Smooth muscle cell (in vitro differentiated cells): ENCODE measurements at regions not wholly inside any gene's neighbourhood (a gene's known extent, or its start where the extent isn't known, plus 50 kb on each side); places are given as distances from the start of the nearest gene placed in this dataset.
A peak's percentile ranks its signal among the peaks of the same experiment; 100 is the strongest.

ENCODE experiments used
- DNase-seq: peaks from one replicate; lab custom pipeline; 2025; ENCODE audit not compliant: unreplicated experiment; lab: John Stamatoyannopoulos, UW
- H2AFZ ChIP-seq: fragments of 200-600 bp; sonication (generic); 2 replicates; pipeline ENCODE4 v1.6.0; 2016; ENCODE audit warnings: antibody characterized with exemption, low read depth, mild to moderate bottlenecking
- H3F3A ChIP-seq: fragments of 200-600 bp; sonication (generic); 2 replicates; pipeline ENCODE4 v1.6.0; 2017; ENCODE audit warnings: antibody characterized with exemption, low read depth
- H3K27ac ChIP-seq: fragments of 200-600 bp; sonication (generic); 2 replicates; pipeline ENCODE4 v1.5.1; 2016; ENCODE audit warnings: low read depth, mild to moderate bottlenecking
- H3K27me3 ChIP-seq: fragments of 200-600 bp; sonication (generic); 2 replicates; pipeline ENCODE4 v1.6.1; 2016; ENCODE audit warnings: low read depth, mild to moderate bottlenecking
- H3K36me3 ChIP-seq: fragments of 200-600 bp; sonication (generic); 2 replicates; pipeline ENCODE4 v1.5.1; 2016; ENCODE audit warnings: low read depth
- H3K4me1 ChIP-seq: fragments of 200-600 bp; sonication (generic); 2 replicates; pipeline ENCODE4 v1.5.1; 2016; ENCODE audit warnings: low read depth
- H3K4me2 ChIP-seq: fragments of 200-600 bp; sonication (generic); 2 replicates; pipeline ENCODE4 v1.6.0; 2016; ENCODE audit warnings: mild to moderate bottlenecking
- H3K4me3 ChIP-seq: fragments of 200-600 bp; sonication (generic); 2 replicates; pipeline ENCODE4 v1.5.1; 2016; ENCODE audit warnings: mild to moderate bottlenecking
- H3K79me2 ChIP-seq: fragments of 200-600 bp; sonication (generic); 2 replicates; pipeline ENCODE4 v1.6.0; 2016; ENCODE audit warnings: low read depth, mild to moderate bottlenecking
- H3K9ac ChIP-seq: fragments of 200-600 bp; sonication (generic); 2 replicates; pipeline ENCODE4 v1.6.0; 2016; ENCODE audit warnings: low read depth
- H3K9me3 ChIP-seq: fragments of 200-600 bp; sonication (generic); replicated peaks from 2 replicates; pipeline ENCODE4 v1.5.1; 2016; ENCODE audit warnings: low read depth
- H4K20me1 ChIP-seq: fragments of 200-600 bp; sonication (generic); 2 replicates; pipeline ENCODE4 v1.6.0; 2016; ENCODE audit warnings: low read depth
- WGBS: methylation state at CpG from one replicate; pipeline ENCODE4 v1.1.7; 2016; ENCODE audit warnings: low lambda C conversion rate; 5-methylcytosine and 5-hydroxymethylcytosine counted together
- TF ChIP-seq, protein P1 (sequence below): fragments of 200-600 bp; sonication (generic); IDR thresholded peaks from 2 replicates; pipeline ENCODE4 v1.5.1; 2017; ENCODE audit warnings: borderline replicate concordance, mild to moderate bottlenecking, antibody characterized with exemption; ENCODE audit not compliant: insufficient read depth, poor library complexity, severe bottlenecking

DNA sequence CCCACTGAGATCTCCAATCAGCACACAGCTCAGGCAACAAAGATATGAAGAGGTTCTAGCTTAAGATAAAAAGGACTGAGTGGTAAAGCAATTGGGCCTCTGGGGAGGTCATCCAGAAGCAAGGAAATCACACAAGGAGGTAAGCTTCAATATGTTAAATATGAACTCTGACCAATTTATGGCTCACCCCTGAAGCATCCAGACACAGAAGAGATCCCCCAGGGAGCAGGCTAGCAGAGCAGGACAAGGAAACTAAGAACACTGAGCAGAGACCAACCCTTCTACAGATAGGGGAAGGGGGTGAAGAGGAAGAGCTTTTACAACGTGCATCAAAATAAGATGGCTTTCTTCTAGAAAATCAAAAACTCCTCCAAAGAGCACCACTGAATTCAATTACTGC is 616.2 kb downstream of the DNAH5 start:
- no peak overlapping the region for H3K4me2 ChIP-seq
- H3K9ac ChIP-seq, result no peak overlapping the region
- H3K4me3 ChIP-seq, result no peak overlapping the region
- H3F3A ChIP-seq, result no peaks in the 10 kb centered on the region
- no peaks in the 10 kb centered on the region for H3K36me3 ChIP-seq
- DNase-seq, result no peak
- no peak overlapping the region for H3K27ac ChIP-seq
- H3K4me1 ChIP-seq, result no peaks in the 10 kb centered on the region
- H3K27me3 ChIP-seq, result no peaks in the 10 kb centered on the region
- H4K20me1 ChIP-seq, result no peaks in the 10 kb centered on the region
- H3K79me2 ChIP-seq, result no peaks in the 10 kb centered on the region
- TF ChIP-seq, protein P1, sequence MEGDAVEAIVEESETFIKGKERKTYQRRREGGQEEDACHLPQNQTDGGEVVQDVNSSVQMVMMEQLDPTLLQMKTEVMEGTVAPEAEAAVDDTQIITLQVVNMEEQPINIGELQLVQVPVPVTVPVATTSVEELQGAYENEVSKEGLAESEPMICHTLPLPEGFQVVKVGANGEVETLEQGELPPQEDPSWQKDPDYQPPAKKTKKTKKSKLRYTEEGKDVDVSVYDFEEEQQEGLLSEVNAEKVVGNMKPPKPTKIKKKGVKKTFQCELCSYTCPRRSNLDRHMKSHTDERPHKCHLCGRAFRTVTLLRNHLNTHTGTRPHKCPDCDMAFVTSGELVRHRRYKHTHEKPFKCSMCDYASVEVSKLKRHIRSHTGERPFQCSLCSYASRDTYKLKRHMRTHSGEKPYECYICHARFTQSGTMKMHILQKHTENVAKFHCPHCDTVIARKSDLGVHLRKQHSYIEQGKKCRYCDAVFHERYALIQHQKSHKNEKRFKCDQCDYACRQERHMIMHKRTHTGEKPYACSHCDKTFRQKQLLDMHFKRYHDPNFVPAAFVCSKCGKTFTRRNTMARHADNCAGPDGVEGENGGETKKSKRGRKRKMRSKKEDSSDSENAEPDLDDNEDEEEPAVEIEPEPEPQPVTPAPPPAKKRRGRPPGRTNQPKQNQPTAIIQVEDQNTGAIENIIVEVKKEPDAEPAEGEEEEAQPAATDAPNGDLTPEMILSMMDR, result no peak
- 64% methylated on average over 1 of the region's 1 CpG for WGBS
- H3K9me3 ChIP-seq, result no peaks in the 10 kb centered on the region
- no peak overlapping the region for H2AFZ ChIP-seq

DNA sequence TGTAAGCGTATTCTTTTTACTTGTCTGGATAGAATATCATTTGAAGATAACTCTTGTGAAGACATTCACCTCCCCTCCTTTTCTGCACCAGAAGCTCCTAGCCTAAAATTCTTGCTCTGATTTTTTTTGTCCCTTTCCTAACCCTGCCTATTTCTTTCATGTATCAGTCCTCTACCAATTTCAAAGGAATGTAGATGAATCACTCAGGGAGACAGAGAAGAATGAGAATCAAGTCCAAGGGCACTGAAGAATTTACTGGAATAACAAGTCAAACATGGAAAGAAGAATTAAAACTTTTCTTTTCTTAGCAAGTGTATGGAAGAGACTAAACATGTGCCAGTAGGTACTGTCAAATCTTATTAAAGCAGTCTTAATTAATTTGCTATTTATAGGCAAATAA is 618.7 kb downstream of the DNAH5 start:
- no peaks in the 10 kb centered on the region for H3K79me2 ChIP-seq
- H3F3A ChIP-seq, result no peaks in the 10 kb centered on the region
- no peak overlapping the region for H2AFZ ChIP-seq
- no peak for DNase-seq
- H3K27ac ChIP-seq, result no peak overlapping the region
- no peaks in the 10 kb centered on the region for H3K9me3 ChIP-seq
- H3K4me3 ChIP-seq, result no peak overlapping the region
- no peak overlapping the region for H3K9ac ChIP-seq
- peak overlapping the region; percentile 19 for H3K4me2 ChIP-seq
- WGBS, result 4% methylated on average over 1 of the region's 1 CpG
- no peaks in the 10 kb centered on the region for H3K27me3 ChIP-seq
- H3K36me3 ChIP-seq, result no peaks in the 10 kb centered on the region
- no peaks in the 10 kb centered on the region for H4K20me1 ChIP-seq
- TF ChIP-seq, protein P1, result no peak
- no peaks in the 10 kb centered on the region for H3K4me1 ChIP-seq

DNA sequence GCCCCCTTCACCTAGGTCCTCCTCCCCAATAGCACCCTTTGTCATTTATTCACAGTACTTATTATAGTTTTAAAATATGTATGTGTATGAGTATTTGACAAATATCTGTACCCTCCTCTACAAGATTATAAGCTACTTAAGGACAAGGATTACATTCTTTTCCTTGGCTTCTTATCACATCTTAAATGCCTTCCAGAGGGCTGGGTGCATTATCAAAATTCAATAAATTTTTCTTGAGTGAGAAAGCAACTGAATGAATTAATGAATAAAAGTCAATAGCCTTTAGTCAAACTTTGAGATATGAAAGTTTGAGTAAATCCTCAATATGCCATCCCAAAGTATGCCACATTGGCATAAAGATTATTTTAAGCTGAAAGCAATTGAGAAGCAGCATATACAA is 621.7 kb downstream of the DNAH5 start:
- no peaks in the 10 kb centered on the region for H3F3A ChIP-seq
- H4K20me1 ChIP-seq, result no peaks in the 10 kb centered on the region
- TF ChIP-seq, protein P1, result no peak
- H3K4me3 ChIP-seq, result no peak overlapping the region
- no peak overlapping the region for H2AFZ ChIP-seq
- no peaks in the 10 kb centered on the region for H3K36me3 ChIP-seq
- H3K4me1 ChIP-seq, result no peaks in the 10 kb centered on the region
- no peak overlapping the region for H3K27ac ChIP-seq
- no peaks in the 10 kb centered on the region for H3K27me3 ChIP-seq
- no peaks in the 10 kb centered on the region for H3K79me2 ChIP-seq
- DNase-seq, result no peak
- H3K9me3 ChIP-seq, result no peaks in the 10 kb centered on the region
- no peak overlapping the region for H3K4me2 ChIP-seq
- H3K9ac ChIP-seq, result no peak overlapping the region

DNA sequence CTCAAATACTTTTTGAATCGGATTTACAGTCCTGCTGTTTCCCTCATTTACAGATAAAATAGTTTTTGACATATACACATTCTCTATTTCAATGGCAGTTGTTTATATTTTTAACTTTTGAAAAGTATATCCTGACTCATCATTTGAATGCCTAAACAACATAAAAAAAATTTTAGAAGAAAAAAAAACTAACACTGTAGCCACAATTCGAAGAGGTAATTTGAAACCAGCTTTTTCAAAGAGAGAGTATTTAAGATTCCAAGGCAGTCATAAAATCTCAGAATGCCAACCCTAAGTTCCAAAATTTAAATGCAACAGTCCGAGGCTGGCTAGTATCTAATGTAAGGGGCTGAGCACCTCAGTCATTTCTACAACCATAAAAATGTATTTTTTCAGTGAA is 626.8 kb downstream of the DNAH5 start:
- no peaks in the 10 kb centered on the region for H3F3A ChIP-seq
- no peaks in the 10 kb centered on the region for H3K9me3 ChIP-seq
- WGBS, result 66% methylated on average over 3 of the region's 3 CpGs
- peaks cover 14% of the 10 kb centered on the region for H3K4me1 ChIP-seq
- no peaks in the 10 kb centered on the region for H3K79me2 ChIP-seq
- H3K4me3 ChIP-seq, result no peak overlapping the region
- H3K36me3 ChIP-seq, result no peaks in the 10 kb centered on the region
- no peaks in the 10 kb centered on the region for H3K27me3 ChIP-seq
- H4K20me1 ChIP-seq, result no peaks in the 10 kb centered on the region
- no peak for DNase-seq
- TF ChIP-seq, protein P1, result no peak
- no peak overlapping the region for H3K27ac ChIP-seq
- H3K4me2 ChIP-seq, result no peak overlapping the region
- H3K9ac ChIP-seq, result no peak overlapping the region
- H2AFZ ChIP-seq, result no peak overlapping the region
